HEK293 (cell line): ENCODE measurements at regions not wholly inside any gene's neighbourhood (a gene's known extent, or its start where the extent isn't known, plus 50 kb on each side); places are given as distances from the start of the nearest gene placed in this dataset.

Experiments
- CTCF ChIA-PET: fragments of 350-600 bp; formaldehyde crosslinking; extraction: SDS; loops from one replicate; lab custom pipeline; 2021; ENCODE audit warnings: antibody characterized with exemption; lab: Yijun Ruan, JAX
- POLR2A ChIA-PET: fragments of 300-600 bp; formaldehyde crosslinking; extraction: SDS; loops from one replicate; lab custom pipeline; 2020; ENCODE audit warnings: antibody characterized with exemption, inconsistent platforms; lab: Yijun Ruan, JAX
- H3K27ac ChIP-seq: fragments of 200-500 bp; sonication (Bioruptor generic); 2 replicates; pipeline ENCODE4 v1.5.1; 2014; ENCODE audit warnings: low read depth, low read length, control low read depth, inconsistent platforms; ENCODE audit errors: extremely low read depth
- H3K36me3 ChIP-seq, 2 experiments: fragments of 200-500 bp in 1 of 2; sonication (Bioruptor generic) in 1 of 2; 1 replicate in 1 of 2; 2 replicates in 1 of 2; pipeline ENCODE4 v1.5.1; 2014 to 2017; ENCODE audit warnings: inconsistent platforms in 2 of 2, low read length in 2 of 2; ENCODE audit not compliant: control insufficient read depth in 2 of 2, insufficient read depth in 1 of 2
- H3K4me1 ChIP-seq: fragments of 200-500 bp; sonication (Bioruptor generic); 2 replicates; pipeline ENCODE4 v1.5.1; 2014; ENCODE audit warnings: mild to moderate bottlenecking, low read length, inconsistent platforms; ENCODE audit not compliant: control insufficient read depth, insufficient read depth
- H3K4me3 ChIP-seq: 2 replicates; pipeline ENCODE4 v1.5.1; 2011; ENCODE audit warnings: low read depth, mild to moderate bottlenecking, control low read depth, low read length, moderate library complexity
- H3K9me3 ChIP-seq: fragments of 200-500 bp; sonication (Bioruptor generic); 2 replicates; pipeline ENCODE4 v1.5.1; 2014; ENCODE audit warnings: low read depth, low read length, inconsistent platforms; ENCODE audit not compliant: control insufficient read depth, insufficient read depth
- KLF1 ChIP-seq: fragments of 450-650 bp; formaldehyde crosslinking; IDR thresholded peaks from 2 replicates; pipeline ENCODE4 v1.5.1; 2016; ENCODE audit warnings: missing biosample characterization, missing genetic modification characterization
- MEIS1 ChIP-seq: sonication (generic); formaldehyde crosslinking; IDR thresholded peaks from 2 replicates; pipeline ENCODE4 v1.8.1; 2022; ENCODE audit warnings: missing genetic modification reagents, mild to moderate bottlenecking, borderline replicate concordance
- RBAK ChIP-seq: fragments of 450-650 bp; formaldehyde crosslinking; IDR thresholded peaks from 2 replicates; pipeline ENCODE4 v1.5.1; 2016; ENCODE audit warnings: missing biosample characterization, missing genetic modification characterization
- TCF7L2 ChIP-seq: IDR thresholded peaks from 2 replicates; pipeline ENCODE4 v1.6.1; 2011; ENCODE audit warnings: low read depth, mild to moderate bottlenecking, inconsistent platforms, low read length, moderate library complexity, borderline replicate concordance
- ZNF138 ChIP-seq: fragments of 450-650 bp; formaldehyde crosslinking; IDR thresholded peaks from 2 replicates; pipeline ENCODE4 v1.5.1; 2016; ENCODE audit warnings: missing biosample characterization, missing genetic modification characterization, borderline replicate concordance
- ZNF140 ChIP-seq: fragments of 450-650 bp; formaldehyde crosslinking; IDR thresholded peaks from 2 replicates; pipeline ENCODE4 v1.5.1; 2016; ENCODE audit warnings: missing biosample characterization, missing genetic modification characterization
- ZNF16 ChIP-seq: fragments of 450-650 bp; formaldehyde crosslinking; IDR thresholded peaks from 2 replicates; pipeline ENCODE4 v1.5.1; 2016; ENCODE audit warnings: low read depth, missing biosample characterization, missing genetic modification characterization
- ZNF302 ChIP-seq: fragments of 450-650 bp; formaldehyde crosslinking; IDR thresholded peaks from 2 replicates; pipeline ENCODE4 v1.5.1; 2016; ENCODE audit warnings: missing biosample characterization, missing genetic modification characterization, low read depth
- ZNF311 ChIP-seq: fragments of 450-650 bp; formaldehyde crosslinking; IDR thresholded peaks from 2 replicates; pipeline ENCODE4 v1.5.1; 2017; ENCODE audit warnings: missing biosample characterization, missing genetic modification characterization, borderline replicate concordance
- ZNF341 ChIP-seq: fragments of 450-650 bp; formaldehyde crosslinking; IDR thresholded peaks from 2 replicates; pipeline ENCODE4; 2016; ENCODE audit warnings: low read depth, missing biosample characterization, missing genetic modification characterization
- ZNF394 ChIP-seq: fragments of 450-650 bp; formaldehyde crosslinking; IDR thresholded peaks from 2 replicates; pipeline ENCODE4 v1.5.1; 2016; ENCODE audit warnings: missing biosample characterization, missing genetic modification characterization, mild to moderate bottlenecking, moderate library complexity, borderline replicate concordance
- ZNF426 ChIP-seq: fragments of 450-650 bp; formaldehyde crosslinking; IDR thresholded peaks from 2 replicates; pipeline ENCODE4 v1.5.1; 2017; ENCODE audit warnings: missing biosample characterization, missing genetic modification characterization, mild to moderate bottlenecking, inconsistent platforms, moderate library complexity
- ZNF510 ChIP-seq: fragments of 450-650 bp; formaldehyde crosslinking; IDR thresholded peaks from 2 replicates; pipeline ENCODE4 v1.5.1; 2018; ENCODE audit warnings: mild to moderate bottlenecking, missing genetic modification characterization, missing biosample characterization; ENCODE audit not compliant: insufficient replicate concordance
- ZNF514 ChIP-seq: fragments of 450-650 bp; formaldehyde crosslinking; IDR thresholded peaks from 2 replicates; pipeline ENCODE4 v1.5.1; 2016; ENCODE audit warnings: missing biosample characterization, missing genetic modification characterization
- ZNF529 ChIP-seq: fragments of 450-650 bp; formaldehyde crosslinking; IDR thresholded peaks from 2 replicates; pipeline ENCODE4 v1.5.1; 2017; ENCODE audit warnings: missing genetic modification characterization, missing biosample characterization; ENCODE audit not compliant: insufficient replicate concordance
- ZNF530 ChIP-seq: fragments of 450-650 bp; formaldehyde crosslinking; IDR thresholded peaks from 2 replicates; pipeline ENCODE4 v1.5.1; 2016; ENCODE audit warnings: low read depth, missing biosample characterization, missing genetic modification characterization
- ZNF549 ChIP-seq: fragments of 450-650 bp; IDR thresholded peaks from 2 replicates; pipeline ENCODE4 v1.5.1; 2018; ENCODE audit warnings: missing biosample characterization, missing genetic modification characterization, mild to moderate bottlenecking, inconsistent platforms, moderate library complexity
- ZNF623 ChIP-seq: fragments of 450-650 bp; formaldehyde crosslinking; IDR thresholded peaks from 2 replicates; pipeline ENCODE4 v1.5.1; 2016; ENCODE audit warnings: missing biosample characterization, missing genetic modification characterization
- ZNF658 ChIP-seq: fragments of 450-650 bp; formaldehyde crosslinking; IDR thresholded peaks from 2 replicates; pipeline ENCODE4; 2016; ENCODE audit warnings: missing biosample characterization, missing genetic modification characterization
- TF ChIP-seq, protein P1 (sequence below): fragments of 450-650 bp; formaldehyde crosslinking; IDR thresholded peaks from 2 replicates; pipeline ENCODE4 v1.5.1; 2016; ENCODE audit warnings: missing biosample characterization, missing genetic modification characterization
- TF ChIP-seq, protein P2 (sequence below): fragments of 450-650 bp; formaldehyde crosslinking; conservative IDR thresholded peaks from 2 replicates; pipeline ENCODE4 v1.5.1; 2016; ENCODE audit warnings: low read depth, missing biosample characterization, missing genetic modification characterization
- TF ChIP-seq, protein P3 (sequence below): fragments of 450-650 bp; formaldehyde crosslinking; conservative IDR thresholded peaks from 2 replicates; pipeline ENCODE4 v1.5.1; 2016; ENCODE audit warnings: low read depth, missing biosample characterization, missing genetic modification characterization
- TF ChIP-seq, protein P4 (sequence below): fragments of 450-650 bp; formaldehyde crosslinking; IDR thresholded peaks from 2 replicates; pipeline ENCODE4 v1.5.1; 2016; ENCODE audit warnings: missing biosample characterization, missing genetic modification characterization
- TF ChIP-seq, protein P5 (sequence below): fragments of 450-650 bp; formaldehyde crosslinking; IDR thresholded peaks from 2 replicates; pipeline ENCODE4 v1.5.1; 2016; ENCODE audit warnings: missing biosample characterization, missing genetic modification characterization

DNA sequence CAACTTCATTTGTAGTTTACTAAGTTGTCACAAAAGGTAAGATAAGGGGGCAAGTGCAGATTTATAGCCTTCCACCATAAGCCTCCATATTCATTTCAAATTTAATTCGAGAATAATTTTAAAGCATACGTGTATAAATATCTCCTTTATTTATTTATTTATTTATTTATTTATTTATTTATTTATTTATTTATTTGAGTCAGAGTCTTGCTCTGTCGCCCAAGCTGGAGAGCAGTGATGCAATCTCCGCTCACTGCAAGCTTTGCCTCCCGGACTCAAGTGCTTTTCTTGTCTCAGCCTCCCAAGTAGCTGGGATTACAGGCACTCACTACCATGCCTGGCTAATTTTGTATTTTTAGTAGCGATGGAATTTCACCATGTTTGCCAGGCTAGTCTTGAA, 523.4 kb downstream of the FAT4 start (continued):
- TF ChIP-seq, protein P1, sequence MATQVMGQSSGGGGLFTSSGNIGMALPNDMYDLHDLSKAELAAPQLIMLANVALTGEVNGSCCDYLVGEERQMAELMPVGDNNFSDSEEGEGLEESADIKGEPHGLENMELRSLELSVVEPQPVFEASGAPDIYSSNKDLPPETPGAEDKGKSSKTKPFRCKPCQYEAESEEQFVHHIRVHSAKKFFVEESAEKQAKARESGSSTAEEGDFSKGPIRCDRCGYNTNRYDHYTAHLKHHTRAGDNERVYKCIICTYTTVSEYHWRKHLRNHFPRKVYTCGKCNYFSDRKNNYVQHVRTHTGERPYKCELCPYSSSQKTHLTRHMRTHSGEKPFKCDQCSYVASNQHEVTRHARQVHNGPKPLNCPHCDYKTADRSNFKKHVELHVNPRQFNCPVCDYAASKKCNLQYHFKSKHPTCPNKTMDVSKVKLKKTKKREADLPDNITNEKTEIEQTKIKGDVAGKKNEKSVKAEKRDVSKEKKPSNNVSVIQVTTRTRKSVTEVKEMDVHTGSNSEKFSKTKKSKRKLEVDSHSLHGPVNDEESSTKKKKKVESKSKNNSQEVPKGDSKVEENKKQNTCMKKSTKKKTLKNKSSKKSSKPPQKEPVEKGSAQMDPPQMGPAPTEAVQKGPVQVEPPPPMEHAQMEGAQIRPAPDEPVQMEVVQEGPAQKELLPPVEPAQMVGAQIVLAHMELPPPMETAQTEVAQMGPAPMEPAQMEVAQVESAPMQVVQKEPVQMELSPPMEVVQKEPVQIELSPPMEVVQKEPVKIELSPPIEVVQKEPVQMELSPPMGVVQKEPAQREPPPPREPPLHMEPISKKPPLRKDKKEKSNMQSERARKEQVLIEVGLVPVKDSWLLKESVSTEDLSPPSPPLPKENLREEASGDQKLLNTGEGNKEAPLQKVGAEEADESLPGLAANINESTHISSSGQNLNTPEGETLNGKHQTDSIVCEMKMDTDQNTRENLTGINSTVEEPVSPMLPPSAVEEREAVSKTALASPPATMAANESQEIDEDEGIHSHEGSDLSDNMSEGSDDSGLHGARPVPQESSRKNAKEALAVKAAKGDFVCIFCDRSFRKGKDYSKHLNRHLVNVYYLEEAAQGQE (tag by site-specific recombination), result no peak
- TF ChIP-seq ZNF658 (no peak), ZNF514 (tag by site-specific recombination) (no peak), ZNF140 (peak; percentile 50; the same call in 1 of the 2 replicates), ZNF394 (tag by site-specific recombination) (peak; percentile 77; the same call in 1 of the 2 replicates), KLF1 (no peak), ZNF138 (tag by site-specific recombination) (0 out of 2 replicates have a peak, but pooled peaks have one; percentile 27), ZNF510 (tag by site-specific recombination) (peak; percentile 46), ZNF426 (tag by site-specific recombination) (peak; percentile 79), ZNF623 (tag by site-specific recombination) (peak; percentile 59)
- TF ChIP-seq, protein P2, sequence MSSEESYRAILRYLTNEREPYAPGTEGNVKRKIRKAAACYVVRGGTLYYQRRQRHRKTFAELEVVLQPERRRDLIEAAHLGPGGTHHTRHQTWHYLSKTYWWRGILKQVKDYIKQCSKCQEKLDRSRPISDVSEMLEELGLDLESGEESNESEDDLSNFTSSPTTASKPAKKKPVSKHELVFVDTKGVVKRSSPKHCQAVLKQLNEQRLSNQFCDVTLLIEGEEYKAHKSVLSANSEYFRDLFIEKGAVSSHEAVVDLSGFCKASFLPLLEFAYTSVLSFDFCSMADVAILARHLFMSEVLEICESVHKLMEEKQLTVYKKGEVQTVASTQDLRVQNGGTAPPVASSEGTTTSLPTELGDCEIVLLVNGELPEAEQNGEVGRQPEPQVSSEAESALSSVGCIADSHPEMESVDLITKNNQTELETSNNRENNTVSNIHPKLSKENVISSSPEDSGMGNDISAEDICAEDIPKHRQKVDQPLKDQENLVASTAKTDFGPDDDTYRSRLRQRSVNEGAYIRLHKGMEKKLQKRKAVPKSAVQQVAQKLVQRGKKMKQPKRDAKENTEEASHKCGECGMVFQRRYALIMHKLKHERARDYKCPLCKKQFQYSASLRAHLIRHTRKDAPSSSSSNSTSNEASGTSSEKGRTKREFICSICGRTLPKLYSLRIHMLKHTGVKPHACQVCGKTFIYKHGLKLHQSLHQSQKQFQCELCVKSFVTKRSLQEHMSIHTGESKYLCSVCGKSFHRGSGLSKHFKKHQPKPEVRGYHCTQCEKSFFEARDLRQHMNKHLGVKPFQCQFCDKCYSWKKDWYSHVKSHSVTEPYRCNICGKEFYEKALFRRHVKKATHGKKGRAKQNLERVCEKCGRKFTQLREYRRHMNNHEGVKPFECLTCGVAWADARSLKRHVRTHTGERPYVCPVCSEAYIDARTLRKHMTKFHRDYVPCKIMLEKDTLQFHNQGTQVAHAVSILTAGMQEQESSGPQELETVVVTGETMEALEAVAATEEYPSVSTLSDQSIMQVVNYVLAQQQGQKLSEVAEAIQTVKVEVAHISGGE (tag by site-specific recombination), result peak; percentile 70
- TF ChIP-seq, protein P3, sequence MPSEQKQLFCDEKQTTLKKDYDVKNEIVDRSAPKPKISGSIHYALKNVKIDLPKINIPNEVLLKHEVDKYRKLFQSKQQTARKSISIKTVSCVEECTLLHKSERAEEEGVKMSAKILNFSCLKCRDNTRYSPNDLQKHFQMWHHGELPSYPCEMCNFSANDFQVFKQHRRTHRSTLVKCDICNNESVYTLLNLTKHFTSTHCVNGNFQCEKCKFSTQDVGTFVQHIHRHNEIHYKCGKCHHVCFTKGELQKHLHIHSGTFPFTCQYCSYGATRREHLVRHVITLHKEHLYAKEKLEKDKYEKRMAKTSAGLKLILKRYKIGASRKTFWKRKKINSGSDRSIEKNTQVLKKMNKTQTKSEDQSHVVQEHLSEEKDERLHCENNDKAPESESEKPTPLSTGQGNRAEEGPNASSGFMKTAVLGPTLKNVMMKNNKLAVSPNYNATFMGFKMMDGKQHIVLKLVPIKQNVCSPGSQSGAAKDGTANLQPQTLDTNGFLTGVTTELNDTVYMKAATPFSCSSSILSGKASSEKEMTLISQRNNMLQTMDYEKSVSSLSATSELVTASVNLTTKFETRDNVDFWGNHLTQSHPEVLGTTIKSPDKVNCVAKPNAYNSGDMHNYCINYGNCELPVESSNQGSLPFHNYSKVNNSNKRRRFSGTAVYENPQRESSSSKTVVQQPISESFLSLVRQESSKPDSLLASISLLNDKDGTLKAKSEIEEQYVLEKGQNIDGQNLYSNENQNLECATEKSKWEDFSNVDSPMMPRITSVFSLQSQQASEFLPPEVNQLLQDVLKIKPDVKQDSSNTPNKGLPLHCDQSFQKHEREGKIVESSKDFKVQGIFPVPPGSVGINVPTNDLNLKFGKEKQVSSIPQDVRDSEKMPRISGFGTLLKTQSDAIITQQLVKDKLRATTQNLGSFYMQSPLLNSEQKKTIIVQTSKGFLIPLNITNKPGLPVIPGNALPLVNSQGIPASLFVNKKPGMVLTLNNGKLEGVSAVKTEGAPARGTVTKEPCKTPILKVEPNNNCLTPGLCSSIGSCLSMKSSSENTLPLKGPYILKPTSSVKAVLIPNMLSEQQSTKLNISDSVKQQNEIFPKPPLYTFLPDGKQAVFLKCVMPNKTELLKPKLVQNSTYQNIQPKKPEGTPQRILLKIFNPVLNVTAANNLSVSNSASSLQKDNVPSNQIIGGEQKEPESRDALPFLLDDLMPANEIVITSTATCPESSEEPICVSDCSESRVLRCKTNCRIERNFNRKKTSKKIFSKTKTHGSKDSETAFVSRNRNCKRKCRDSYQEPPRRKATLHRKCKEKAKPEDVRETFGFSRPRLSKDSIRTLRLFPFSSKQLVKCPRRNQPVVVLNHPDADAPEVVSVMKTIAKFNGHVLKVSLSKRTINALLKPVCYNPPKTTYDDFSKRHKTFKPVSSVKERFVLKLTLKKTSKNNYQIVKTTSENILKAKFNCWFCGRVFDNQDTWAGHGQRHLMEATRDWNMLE (tag by site-specific recombination), result peak; percentile 81
- TF ChIP-seq, protein P4, sequence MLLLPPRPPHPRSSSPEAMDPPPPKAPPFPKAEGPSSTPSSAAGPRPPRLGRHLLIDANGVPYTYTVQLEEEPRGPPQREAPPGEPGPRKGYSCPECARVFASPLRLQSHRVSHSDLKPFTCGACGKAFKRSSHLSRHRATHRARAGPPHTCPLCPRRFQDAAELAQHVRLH (tag by site-specific recombination), result no peak
- TF ChIP-seq, all 188 proteins: peak for 11

DNA sequence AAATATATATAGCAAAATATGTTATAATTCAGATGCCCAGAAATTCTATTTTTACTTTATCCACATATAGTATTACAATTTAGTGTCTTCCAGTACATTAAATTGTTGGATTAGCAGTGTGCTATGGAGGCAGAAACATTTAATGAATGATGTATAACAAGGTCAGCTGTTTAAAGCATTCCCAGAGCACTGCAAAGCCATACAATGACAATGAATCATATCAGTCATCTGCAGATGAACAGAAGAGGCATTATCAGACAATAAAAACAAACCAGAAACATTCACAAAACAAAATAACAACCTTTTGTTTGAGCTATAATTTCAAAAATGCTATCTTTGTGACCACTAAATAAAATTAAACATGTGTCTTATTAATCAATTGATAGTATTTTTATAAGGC, 524.2 kb downstream of the FAT4 start:
- H3K9me3 ChIP-seq, result no peaks in the 10 kb centered on the region
- no peak overlapping the region for H3K4me3 ChIP-seq
- POLR2A ChIA-PET, result no interaction called here
- CTCF ChIA-PET, result no interaction called here
- H3K27ac ChIP-seq, result no peak overlapping the region
- H3K36me3 ChIP-seq, result no peaks in the 10 kb centered on the region
- H3K4me1 ChIP-seq, result no peaks in the 10 kb centered on the region
- TF ChIP-seq TCF7L2 (no peak), RBAK (tag by site-specific recombination) (no peak), ZNF341 (tag by site-specific recombination) (no peak), ZNF530 (tag by site-specific recombination) (no peak), ZNF529 (tag by site-specific recombination) (no peak), MEIS1 (CRISPR knock-in tag) (no peak), ZNF311 (tag by site-specific recombination) (no peak), ZNF16 (tag by site-specific recombination) (no peak), ZNF302 (tag by site-specific recombination) (no peak), ZNF549 (tag by site-specific recombination) (no peak)
- TF ChIP-seq, protein P5, sequence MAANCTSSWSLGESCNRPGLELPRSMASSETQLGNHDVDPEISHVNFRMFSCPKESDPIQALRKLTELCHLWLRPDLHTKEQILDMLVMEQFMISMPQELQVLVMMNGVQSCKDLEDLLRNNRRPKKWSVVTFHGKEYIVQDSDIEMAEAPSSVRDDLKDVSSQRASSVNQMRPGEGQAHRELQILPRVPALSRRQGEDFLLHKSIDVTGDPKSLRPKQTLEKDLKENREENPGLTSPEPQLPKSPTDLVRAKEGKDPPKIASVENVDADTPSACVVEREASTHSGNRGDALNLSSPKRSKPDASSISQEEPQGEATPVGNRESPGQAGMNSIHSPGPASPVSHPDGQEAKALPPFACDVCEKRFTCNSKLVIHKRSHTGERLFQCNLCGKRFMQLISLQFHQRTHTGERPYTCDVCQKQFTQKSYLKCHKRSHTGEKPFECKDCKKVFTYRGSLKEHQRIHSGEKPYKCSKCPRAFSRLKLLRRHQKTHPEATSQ (tag by site-specific recombination), result no peak
